HG03159 (cell line): ENCODE measurements at regions not wholly inside any gene's neighbourhood (a gene's known extent, or its start where the extent isn't known, plus 50 kb on each side); places are given as distances from the start of the nearest gene placed in this dataset.

Source experiments
- ATAC-seq: cut with Tn5 transposase; IDR thresholded peaks from one replicate; pipeline ENCODE4 v1.9.1; 2021; ENCODE audit warnings: mild to moderate bottlenecking, moderate library complexity; ENCODE audit not compliant: unreplicated experiment

- no peak for ATAC-seq
Observed at GRCh38 chr11:70622091-70622490, 223.8 kb downstream of the CTTN start.

GRCh38 chr11:70623906-70624597, 225.7 kb downstream of the CTTN start:
- no peak for ATAC-seq

- no peak for ATAC-seq
Observed at GRCh38 chr11:70624598-70624993, 226.3 kb downstream of the CTTN start.

GRCh38 chr11:70625051-70625450, 226.7 kb downstream of the CTTN start:
- no peak for ATAC-seq

- no peak for ATAC-seq
Observed at GRCh38 chr11:70625582-70626518, 227.5 kb downstream of the CTTN start.

GRCh38 chr11:70627219-70627618, 228.9 kb downstream of the CTTN start:
- no peak for ATAC-seq

GRCh38 chr11:70628176-70628854, 230.0 kb downstream of the CTTN start:
- ATAC-seq = no peak

GRCh38 chr11:70628855-70629844, 230.8 kb downstream of the CTTN start:
- ATAC-seq = no peak

- no peak for ATAC-seq
Observed at GRCh38 chr11:70630068-70630467, 231.7 kb downstream of the CTTN start.

- ATAC-seq = no peak
Observed at GRCh38 chr11:70630816-70631623, 232.7 kb downstream of the CTTN start.

GRCh38 chr11:70631624-70632047, 233.3 kb downstream of the CTTN start:
- ATAC-seq = no peak

GRCh38 chr11:70633610-70634009, 235.3 kb downstream of the CTTN start:
- ATAC-seq = no peak

GRCh38 chr11:70636659-70637058, 238.3 kb downstream of the CTTN start:
- ATAC-seq = no peak

GRCh38 chr11:70637186-70637800, 239.0 kb downstream of the CTTN start:
- ATAC-seq = no peak

- no peak for ATAC-seq
Observed at GRCh38 chr11:70637949-70638583, 239.7 kb downstream of the CTTN start.

GRCh38 chr11:70640408-70640807, 242.1 kb downstream of the CTTN start:
- ATAC-seq = no peak

GRCh38 chr11:70641369-70641768, 243.0 kb downstream of the CTTN start:
- no peak for ATAC-seq

- ATAC-seq = no peak
Observed at GRCh38 chr11:70642266-70642665, 243.9 kb downstream of the CTTN start.

GRCh38 chr11:70643642-70644041, 245.3 kb downstream of the CTTN start:
- ATAC-seq = no peak
